GM18519 (cell line): ENCODE measurements at regions not wholly inside any gene's neighbourhood (a gene's known extent, or its start where the extent isn't known, plus 50 kb on each side); places are given as distances from the start of the nearest gene placed in this dataset.
A peak's percentile ranks its signal among the peaks of the same experiment; 100 is the strongest.

Experiments
- ATAC-seq: cut with Tn5 transposase; IDR thresholded peaks from one replicate; pipeline ENCODE4 v1.9.1; 2021; ENCODE audit warnings: mild to moderate bottlenecking, moderate library complexity; ENCODE audit not compliant: unreplicated experiment, low FRiP score

- no peak for ATAC-seq
Observed at GRCh38 chr4:18397681-18398390, 376.3 kb upstream of the LCORL start.

DNA sequence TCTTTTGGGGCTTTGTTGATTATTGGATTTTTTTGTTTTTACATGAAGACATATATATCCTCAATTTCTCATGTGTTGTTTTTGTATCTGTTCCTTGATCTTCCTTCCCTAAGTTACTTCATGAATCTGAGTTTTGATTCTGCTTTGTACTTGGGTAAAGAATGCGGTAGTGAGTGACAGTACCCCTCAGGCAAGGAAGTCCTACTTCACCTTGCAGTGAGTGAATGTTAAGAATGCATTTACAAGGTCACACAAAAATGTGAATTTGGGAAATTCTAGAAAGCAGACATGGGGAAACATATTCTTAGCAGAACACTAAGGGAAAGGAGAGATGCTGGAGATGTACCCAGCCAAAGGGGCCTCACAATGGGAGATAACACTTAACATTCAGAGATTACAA, 373.1 kb upstream of the LCORL start:
- ATAC-seq = no peak

- no peak for ATAC-seq
Observed at GRCh38 chr4:18391354-18391728, 369.8 kb upstream of the LCORL start.

GRCh38 chr4:18390655-18391353, 369.2 kb upstream of the LCORL start:
- ATAC-seq = no peak

DNA sequence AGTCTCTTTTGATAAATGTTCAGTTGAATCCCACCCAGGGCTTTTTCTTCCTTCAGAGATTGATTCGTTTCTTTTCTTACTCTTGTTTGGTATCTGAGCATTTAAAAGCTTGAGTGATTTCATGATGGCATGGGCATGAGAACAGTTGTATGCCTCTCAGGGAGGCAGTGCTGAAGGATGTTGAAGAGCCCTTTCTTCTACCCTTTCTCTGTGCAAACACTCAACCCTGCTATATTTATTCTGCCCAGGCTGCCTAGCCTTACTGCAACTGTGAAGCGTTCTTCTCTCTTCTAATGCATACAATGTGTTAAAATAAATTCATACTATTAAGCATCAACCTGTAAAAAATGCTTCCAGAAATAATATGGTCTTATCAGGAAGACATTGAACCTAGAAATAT, 367.6 kb upstream of the LCORL start:
- ATAC-seq = no peak

DNA sequence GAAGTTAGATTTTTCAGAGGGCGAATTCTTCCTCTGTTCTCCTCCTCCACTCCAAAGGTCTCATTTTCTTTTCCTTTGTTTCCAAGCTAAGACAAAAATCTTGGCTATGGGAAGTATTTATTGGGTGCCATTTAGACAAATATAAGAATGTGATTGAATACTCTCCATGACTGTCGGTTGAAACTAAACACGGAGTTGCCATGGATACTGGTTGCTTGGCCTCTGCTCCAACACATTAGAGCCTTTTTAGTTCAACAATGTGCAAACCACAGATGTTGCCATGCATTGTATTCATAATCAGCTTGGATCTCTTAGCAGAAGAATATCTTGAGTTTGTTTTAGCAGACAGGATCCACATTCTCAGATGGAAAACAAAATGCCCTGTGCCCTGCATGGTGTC, 366.5 kb upstream of the LCORL start:
- ATAC-seq = no peak

DNA sequence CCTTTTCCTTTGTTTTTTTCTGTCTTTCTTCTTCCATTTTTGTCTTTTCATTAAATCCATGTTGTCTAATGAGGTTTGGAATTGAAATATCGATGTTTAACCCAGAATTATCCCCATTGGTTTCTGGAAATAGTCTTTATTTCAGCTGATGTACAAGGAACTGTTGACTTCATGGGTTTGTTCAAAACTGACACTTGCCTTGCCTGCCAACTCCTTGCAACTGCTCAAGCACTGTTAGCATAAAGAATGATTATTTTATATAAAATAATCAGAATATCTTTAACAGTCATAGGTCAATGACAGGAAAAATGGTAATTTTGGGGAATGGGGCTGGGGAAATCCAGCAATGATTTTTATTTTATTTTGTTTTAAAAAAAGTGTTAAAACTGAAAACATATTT, 359.6 kb upstream of the LCORL start:
- no peak for ATAC-seq

DNA sequence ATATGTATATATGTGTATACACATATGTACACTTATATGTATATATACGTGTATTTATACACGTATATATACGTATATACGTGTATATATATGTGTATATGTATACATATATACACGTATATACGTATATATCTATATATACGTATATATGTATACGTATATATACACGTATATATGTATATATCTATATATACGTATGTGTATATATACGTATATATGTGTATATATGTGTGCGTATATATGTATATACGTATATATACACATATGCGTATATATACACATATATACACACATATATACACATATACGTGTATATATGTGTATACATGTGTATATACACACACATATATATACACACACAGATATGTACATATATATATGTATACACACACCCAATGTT, 348.0 kb upstream of the LCORL start:
- no peak for ATAC-seq

- ATAC-seq = peak; percentile 96
Observed at GRCh38 chr4:18366892-18367291, 345.3 kb upstream of the LCORL start.

- no peak for ATAC-seq
Observed at GRCh38 chr4:18366136-18366535, 344.6 kb upstream of the LCORL start.

- no peak for ATAC-seq
Observed at GRCh38 chr4:18343581-18343980, 322.0 kb upstream of the LCORL start.

- ATAC-seq = no peak
Observed at GRCh38 chr4:18342847-18343246, 321.3 kb upstream of the LCORL start.

- ATAC-seq = no peak
Observed at GRCh38 chr4:18321956-18322530, 300.5 kb upstream of the LCORL start.

DNA sequence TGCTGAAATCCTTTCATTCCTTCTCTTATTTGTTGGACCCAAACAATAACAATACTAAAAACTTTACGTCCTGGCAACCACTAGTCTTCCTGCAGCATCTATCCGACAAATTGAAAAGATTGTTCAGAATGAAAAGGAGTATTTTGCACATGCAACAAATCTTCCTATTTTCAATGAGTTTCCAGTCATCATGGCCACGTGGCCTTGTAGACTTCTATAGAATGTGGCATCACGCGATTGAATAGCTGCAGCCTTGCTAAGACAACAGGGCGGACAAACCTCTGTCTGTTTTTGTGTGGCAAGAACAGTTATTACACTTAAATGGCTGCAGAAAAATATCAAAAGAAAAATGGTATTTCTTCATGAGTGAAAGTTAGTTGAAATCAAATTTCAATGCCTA, 297.9 kb upstream of the LCORL start:
- ATAC-seq = no peak

DNA sequence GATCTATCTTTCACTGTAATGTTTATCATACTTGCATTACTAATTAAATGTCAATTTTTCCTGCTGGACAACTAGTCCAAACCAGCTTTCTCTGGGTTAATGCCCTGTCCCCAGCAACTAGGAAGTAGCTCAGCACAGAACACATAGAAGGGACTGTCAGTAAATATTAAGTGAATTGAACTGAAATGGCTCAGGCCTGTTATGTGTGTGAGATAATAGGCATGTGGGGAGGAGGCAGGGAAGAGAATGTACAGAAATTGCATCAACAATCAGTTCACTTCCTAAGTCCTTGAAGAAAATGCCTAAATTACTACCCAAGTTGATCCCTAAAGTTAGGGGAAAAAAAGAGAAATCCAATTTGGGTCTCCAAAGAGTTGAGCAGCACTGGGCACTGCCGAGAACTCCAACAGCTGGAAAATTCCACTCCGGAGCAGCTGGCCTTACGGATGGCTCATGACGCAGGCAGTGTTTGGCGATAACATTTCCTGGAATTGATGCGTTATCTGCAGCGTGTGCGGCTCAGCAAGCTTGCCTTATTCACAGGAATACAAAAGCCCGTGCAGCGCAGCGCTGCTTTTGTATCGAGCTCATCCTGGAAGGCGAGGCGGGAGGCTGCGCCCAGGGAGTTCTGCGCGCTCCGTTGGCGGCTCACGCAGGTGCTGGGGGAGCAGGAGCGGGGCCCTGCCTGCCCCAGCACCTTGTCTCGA, 297.3 kb upstream of the LCORL start:
- ATAC-seq = no peak

- no peak for ATAC-seq
Observed at GRCh38 chr4:18314731-18315130, 293.2 kb upstream of the LCORL start.

- no peak for ATAC-seq
Observed at GRCh38 chr4:18297684-18298083, 276.1 kb upstream of the LCORL start.

DNA sequence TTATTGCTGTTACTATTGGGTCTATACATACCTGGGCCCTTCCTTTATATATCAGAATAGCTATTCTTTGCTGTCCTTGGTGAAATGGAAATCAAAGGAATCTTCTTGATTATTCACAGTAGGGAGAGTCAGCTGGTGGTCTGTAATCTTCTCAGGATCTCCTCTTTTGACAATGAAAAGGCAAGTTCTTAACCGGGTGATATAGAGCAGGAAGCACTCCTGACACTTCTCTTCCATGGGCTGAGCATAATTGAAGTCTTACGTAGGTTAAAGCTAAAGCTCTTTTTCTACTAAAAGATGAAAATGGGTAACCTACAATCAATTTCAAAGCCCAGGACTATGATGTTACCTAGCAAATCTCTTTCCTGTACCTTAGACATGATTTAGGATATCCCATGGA, 274.9 kb upstream of the LCORL start:
- ATAC-seq = no peak

DNA sequence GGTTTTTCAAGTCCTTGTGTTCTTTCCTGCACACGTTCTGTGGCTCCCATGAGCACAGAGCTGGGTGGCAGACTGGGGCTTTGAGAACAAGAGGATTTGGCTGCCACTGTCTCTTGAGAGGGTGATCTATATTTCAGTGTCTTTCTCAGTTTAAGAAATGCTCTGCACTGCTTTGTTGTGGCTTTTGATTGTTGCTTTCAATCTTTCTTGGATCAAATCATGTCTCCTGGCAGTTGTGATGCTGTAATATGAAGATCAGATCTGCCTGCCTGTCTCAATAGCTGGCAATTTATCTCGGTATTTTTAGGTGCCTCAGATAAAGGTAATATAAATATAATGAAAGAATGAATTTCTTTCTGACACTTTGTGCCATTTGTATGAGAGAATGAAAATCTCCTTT, 273.3 kb upstream of the LCORL start:
- no peak for ATAC-seq

DNA sequence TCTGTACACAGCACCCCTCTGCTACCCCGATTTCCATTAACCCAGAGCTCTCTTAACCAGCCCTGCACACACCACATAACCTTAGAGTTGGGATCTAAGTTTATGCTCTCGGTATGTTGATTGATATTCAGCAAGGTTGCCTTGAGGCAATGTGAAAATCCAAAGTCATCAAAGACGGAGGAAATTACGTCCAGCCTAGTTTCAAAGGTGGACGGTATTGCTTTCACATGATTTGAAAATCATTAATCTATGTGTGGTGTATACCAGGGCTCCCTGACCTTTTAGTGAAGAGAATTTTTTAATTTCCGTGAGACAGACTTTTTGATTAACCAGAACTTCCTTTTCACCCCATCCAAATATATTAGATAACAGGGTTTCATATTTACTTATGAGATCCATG, 272.5 kb upstream of the LCORL start:
- no peak for ATAC-seq

DNA sequence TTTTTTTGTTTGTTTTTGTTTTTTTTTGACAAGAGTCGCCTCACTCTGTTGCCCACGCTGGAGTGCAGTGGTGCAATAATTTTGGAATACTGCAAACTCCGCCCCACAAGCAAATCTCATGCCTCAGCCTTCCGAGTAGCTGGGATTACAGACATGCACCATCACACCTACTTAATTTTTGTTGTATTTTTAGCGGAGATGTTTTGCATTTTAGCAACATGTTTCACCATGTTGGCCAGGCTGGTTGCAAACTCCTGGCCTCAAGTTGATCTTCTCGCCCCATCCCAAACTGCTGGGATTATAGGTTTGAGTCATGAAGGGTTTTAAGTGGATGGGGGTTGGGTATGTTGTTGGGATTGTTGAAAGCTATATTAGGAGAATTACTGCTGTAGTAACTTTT, 270.9 kb upstream of the LCORL start:
- no peak for ATAC-seq
